SK-N-SH (cell line): ENCODE measurements at regions not wholly inside any gene's neighbourhood (a gene's known extent, or its start where the extent isn't known, plus 50 kb on each side); places are given as distances from the start of the nearest gene placed in this dataset.

ENCODE experiments used
- CTCF ChIA-PET: fragments of 300-600, 350-600 bp; formaldehyde crosslinking; extraction: SDS; loops from one replicate; lab custom pipeline; 2021; lab: Yijun Ruan, JAX
- POLR2A ChIA-PET: fragments of 350-600 bp; sonication (Branson Sonifier 250); formaldehyde crosslinking; extraction: SDS; loops from one replicate; lab custom pipeline; 2020; ENCODE audit warnings: antibody characterized with exemption, inconsistent platforms; lab: Yijun Ruan, JAX
- DNase-seq: peaks from one replicate; pipeline ENCODE4 v3.0.0; 2012
- H2AFZ ChIP-seq: fragments of 200-600 bp; sonication (generic); 2 replicates; pipeline ENCODE4 v1.8.1; 2016; ENCODE audit warnings: antibody characterized with exemption, mild to moderate bottlenecking, low read depth
- H3F3A ChIP-seq: fragments of 200-600 bp; sonication (generic); replicated peaks from 2 replicates; pipeline ENCODE3; 2016; ENCODE audit warnings: antibody characterized with exemption, mild to moderate bottlenecking; ENCODE audit not compliant: insufficient read depth
- H3K27ac ChIP-seq, 2 experiments: fragments of 200-500 bp in 1 of 2; fragments of 200-600 bp in 1 of 2; sonication (Bioruptor generic) in 1 of 2; sonication (generic), shearing (Covaris generic) in 1 of 2; 2 replicates each; pipeline versions ENCODE4 v1.5.1 to v1.6.1; 2014 to 2016; ENCODE audit warnings: low read depth in 2 of 2, inconsistent platforms in 1 of 2, low read length in 1 of 2, mild to moderate bottlenecking in 1 of 2, mixed read lengths in 1 of 2
- H3K27me3 ChIP-seq: fragments of 200-600 bp; sonication (generic), shearing (Covaris generic); 2 replicates; pipeline ENCODE4 v1.6.1; 2016; ENCODE audit warnings: mixed run types; ENCODE audit not compliant: insufficient read depth
- H3K36me3 ChIP-seq, 2 experiments: fragments of 200-500 bp in 1 of 2; fragments of 200-600 bp in 1 of 2; sonication (Bioruptor generic) in 1 of 2; sonication (generic) in 1 of 2; replicated peaks in 1 of 2; 2 replicates each; pipeline versions ENCODE3 to v1.5.1; 2014 to 2016; ENCODE audit warnings: low read length in 1 of 2, mild to moderate bottlenecking in 1 of 2; ENCODE audit not compliant: insufficient read depth in 2 of 2, control insufficient read depth in 1 of 2
- H3K4me1 ChIP-seq, 2 experiments: fragments of 200-500 bp in 1 of 2; fragments of 200-600 bp in 1 of 2; sonication (Bioruptor generic) in 1 of 2; sonication (generic), shearing (Covaris generic) in 1 of 2; 2 replicates each; pipeline versions ENCODE4 v1.5.1 to v1.6.1; 2014 to 2016; ENCODE audit warnings: low read depth in 1 of 2, low read length in 1 of 2, mixed run types in 1 of 2; ENCODE audit not compliant: insufficient read depth in 2 of 2, control insufficient read depth in 1 of 2
- H3K4me2 ChIP-seq: fragments of 200-600 bp; sonication (generic), shearing (Covaris generic); 2 replicates; pipeline ENCODE4 v1.6.1; 2017; ENCODE audit warnings: mixed run types
- H3K4me3 ChIP-seq, 2 experiments: fragments of 200-500 bp in 1 of 2; fragments of 200-600 bp in 1 of 2; sonication (Bioruptor generic) in 1 of 2; sonication (generic), shearing (Covaris generic) in 1 of 2; 2 replicates each; pipeline versions ENCODE4 v1.5.1 to v1.8.1; 2014 to 2016; ENCODE audit warnings: low read depth in 2 of 2, inconsistent platforms in 1 of 2, low read length in 1 of 2, mild to moderate bottlenecking in 1 of 2, mixed read lengths in 1 of 2, moderate library complexity in 1 of 2
- H3K79me2 ChIP-seq: fragments of 200-600 bp; sonication (generic); 2 replicates; pipeline ENCODE4 v1.8.1; 2017; ENCODE audit warnings: mild to moderate bottlenecking; ENCODE audit not compliant: insufficient read depth
- H3K9ac ChIP-seq: fragments of 200-600 bp; sonication (generic); 2 replicates; pipeline ENCODE4 v1.6.1; 2017; ENCODE audit warnings: mixed run types
- H3K9me2 ChIP-seq: fragments of 200-600 bp; sonication (generic); 2 replicates; pipeline ENCODE4 v1.6.1; 2017; ENCODE audit warnings: mixed run types
- H3K9me3 ChIP-seq: fragments of 200-600 bp; sonication (generic); 2 replicates; pipeline ENCODE4 v1.6.1; 2017; ENCODE audit warnings: mixed run types, mild to moderate bottlenecking, moderate library complexity
- H4K20me1 ChIP-seq: fragments of 200-600 bp; sonication (generic); 2 replicates; pipeline ENCODE4 v1.6.1; 2017; ENCODE audit warnings: mild to moderate bottlenecking, mixed run types; ENCODE audit not compliant: insufficient read depth
- CHD2 ChIP-seq: fragments of 150-350 bp; IDR thresholded peaks from 2 replicates; pipeline ENCODE4 v1.6.1; 2018; ENCODE audit warnings: low read length; ENCODE audit not compliant: partially characterized antibody
- ELF1 ChIP-seq: IDR thresholded peaks from 2 replicates; pipeline ENCODE4 v1.4.0; 2012
- EP300 ChIP-seq, 2 experiments: IDR thresholded peaks; 2 replicates each; pipeline versions ENCODE4 v1.4.0 to v1.6.1; 2012; ENCODE audit warnings: borderline replicate concordance in 1 of 2, low read depth in 1 of 2, low read length in 1 of 2
- EZH2phosphoT487 ChIP-seq: fragments of 200-600 bp; sonication (generic); IDR thresholded peaks from 2 replicates; pipeline ENCODE4 v1.6.1; 2017; ENCODE audit warnings: low read depth, mixed run types, mild to moderate bottlenecking, antibody characterized with exemption, moderate library complexity, borderline replicate concordance
- FOSL2 ChIP-seq: IDR thresholded peaks from 2 replicates; pipeline ENCODE4 v1.4.0; 2012; ENCODE audit warnings: low read depth, mild to moderate bottlenecking, moderate library complexity, borderline replicate concordance
- FOXM1 ChIP-seq: IDR thresholded peaks from 2 replicates; pipeline ENCODE4 v1.4.0; 2012; ENCODE audit warnings: low read depth, mild to moderate bottlenecking
- GABPA ChIP-seq: IDR thresholded peaks from 2 replicates; pipeline ENCODE4 v1.4.0; 2012; ENCODE audit warnings: low read depth, mild to moderate bottlenecking
- JUND ChIP-seq: IDR thresholded peaks from 2 replicates; pipeline ENCODE4 v1.4.0; 2012
- MEF2A ChIP-seq: IDR thresholded peaks from 2 replicates; pipeline ENCODE4 v1.4.0; 2012; ENCODE audit warnings: low read depth, borderline replicate concordance
- RAD21 ChIP-seq: IDR thresholded peaks from 2 replicates; pipeline ENCODE4 v1.6.1; 2012; ENCODE audit warnings: mild to moderate bottlenecking, low read length
- RCOR1 ChIP-seq: fragments of 150-350 bp; IDR thresholded peaks from 2 replicates; pipeline ENCODE4 v1.6.1; 2017; ENCODE audit warnings: antibody characterized with exemption, low read length
- RFX5 ChIP-seq: IDR thresholded peaks from 2 replicates; pipeline ENCODE4 v1.6.1; 2012; ENCODE audit warnings: mild to moderate bottlenecking, improper control_type of control experiment, low read length
- RXRA ChIP-seq: IDR thresholded peaks from 2 replicates; pipeline ENCODE4 v1.4.0; 2012; ENCODE audit warnings: low read depth, mild to moderate bottlenecking, borderline replicate concordance
- SIN3A ChIP-seq: IDR thresholded peaks from 2 replicates; pipeline ENCODE4 v1.6.1; 2012; ENCODE audit warnings: low read depth, mild to moderate bottlenecking, low read length, moderate library complexity, borderline replicate concordance
- TEAD4 ChIP-seq: IDR thresholded peaks from 2 replicates; pipeline ENCODE4 v1.4.0; 2012; ENCODE audit warnings: mild to moderate bottlenecking, borderline replicate concordance; ENCODE audit not compliant: insufficient read depth
- YY1 ChIP-seq: IDR thresholded peaks from 2 replicates; pipeline ENCODE4 v1.4.0; 2012; ENCODE audit warnings: low read depth, mild to moderate bottlenecking
- WGBS: methylation state at CpG from one replicate; pipeline ENCODE4 v1.1.6; 2017; ENCODE audit warnings: low lambda C conversion rate; 5-methylcytosine and 5-hydroxymethylcytosine counted together
- TF ChIP-seq, protein P1 (sequence below): fragments of 200-600 bp; sonication (generic); IDR thresholded peaks from 2 replicates; pipeline ENCODE4 v1.6.1; 2017; ENCODE audit warnings: antibody characterized with exemption, mild to moderate bottlenecking, moderate library complexity
- TF ChIP-seq, protein P2 (sequence below): IDR thresholded peaks from 2 replicates; pipeline ENCODE4; 2012
- TF ChIP-seq, protein P3 (sequence below): IDR thresholded peaks from 2 replicates; pipeline ENCODE4 v1.6.1; 2012; ENCODE audit warnings: mild to moderate bottlenecking, low read depth, low read length, moderate library complexity
- TF ChIP-seq, protein P4 (sequence below): IDR thresholded peaks from 2 replicates; pipeline ENCODE4 v1.4.0; 2012; ENCODE audit warnings: low read depth, borderline replicate concordance
- TF ChIP-seq, protein P5 (sequence below): IDR thresholded peaks from 2 replicates; pipeline ENCODE4 v1.4.0; 2012; ENCODE audit warnings: low read depth

DNA sequence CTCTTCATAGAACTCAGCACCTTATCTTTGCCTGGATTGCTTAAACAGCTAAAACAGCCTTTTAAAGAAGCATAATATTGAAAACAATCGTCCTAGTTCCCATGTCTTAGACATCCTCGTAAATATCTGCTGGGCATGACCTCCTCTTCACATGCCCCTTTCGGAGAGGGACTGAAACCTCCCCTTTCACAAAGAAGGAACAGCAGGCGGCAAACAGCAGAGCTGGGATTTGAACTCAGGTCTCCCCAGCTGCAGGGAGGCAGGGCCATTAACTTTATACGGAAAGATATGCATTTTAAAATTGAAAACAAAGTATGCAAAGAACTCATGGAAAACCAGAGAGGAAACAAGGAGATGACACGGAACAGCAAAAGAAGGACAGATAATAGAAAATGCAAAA lies 249.9 kb downstream of the FOXL1 start:
- Histone ChIP-seq H3K79me2 (no peaks in the 10 kb centered on the region), H3F3A (peaks cover 9% of the 10 kb centered on the region), H3K4me3 (no peak overlapping the region), H2AFZ (no peak overlapping the region), H4K20me1 (no peaks in the 10 kb centered on the region), H3K27me3 (peaks cover 85% of the 10 kb centered on the region), H3K27ac (no peak overlapping the region), H3K9me2 (no peaks in the 10 kb centered on the region), H3K9me3 (no peaks in the 10 kb centered on the region), H3K9ac (no peak overlapping the region), H3K4me2 (no peak overlapping the region), H3K36me3 (no peaks in the 10 kb centered on the region), H3K4me1 (peaks cover 0 to 4% of the 10 kb centered on the region in 2 experiments; a peak in 1 of 4 replicates)
- ChIA-PET POLR2A (no interaction called here), CTCF (no interaction called here)
- TF ChIP-seq EZH2phosphoT487: peak; percentile 54; the same call in 1 of the 2 replicates
- TF ChIP-seq RAD21: no peak
- TF ChIP-seq RCOR1: no peak
- WGBS: 17% methylated on average over 6 of the region's 6 CpGs
- no peak for DNase-seq

DNA sequence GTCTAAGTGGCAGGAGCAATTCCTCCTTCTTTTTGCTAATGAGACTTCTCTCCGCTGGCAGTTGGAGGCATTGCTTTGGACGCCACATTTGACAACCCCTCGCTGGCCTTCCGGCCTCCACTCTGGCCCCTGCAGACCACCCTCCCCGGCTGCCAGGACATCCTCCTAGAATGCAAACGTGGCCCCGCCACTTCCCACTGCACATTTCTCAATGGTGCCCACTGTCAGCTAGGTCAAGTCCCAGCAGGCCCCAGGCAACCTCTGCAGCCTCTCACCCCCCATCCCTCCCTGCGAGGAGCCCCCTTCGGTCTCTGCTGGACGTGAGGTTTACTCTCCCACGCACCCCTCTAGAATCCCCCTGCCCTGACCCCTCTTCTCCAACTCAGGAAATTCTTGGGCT lies 250.3 kb downstream of the FOXL1 start:
- H3K9ac ChIP-seq: no peak overlapping the region
- peaks cover 0 to 4% of the 10 kb centered on the region in 2 experiments; a peak in 1 of 4 replicates for H3K4me1 ChIP-seq
- 12% methylated on average over 10 of the region's 11 CpGs for WGBS
- H3K4me2 ChIP-seq: no peak overlapping the region
- peaks cover 5% of the 10 kb centered on the region for H3F3A ChIP-seq
- no peak overlapping the region for H3K27ac ChIP-seq
- no peak overlapping the region for H3K4me3 ChIP-seq
- peaks cover 81% of the 10 kb centered on the region for H3K27me3 ChIP-seq
- POLR2A ChIA-PET: no interaction called here
- no peak for DNase-seq
- H3K9me2 ChIP-seq: no peaks in the 10 kb centered on the region
- H3K36me3 ChIP-seq: no peaks in the 10 kb centered on the region
- H4K20me1 ChIP-seq: no peaks in the 10 kb centered on the region
- no peaks in the 10 kb centered on the region for H3K79me2 ChIP-seq
- no peaks in the 10 kb centered on the region for H3K9me3 ChIP-seq
- no peak for TF ChIP-seq EP300 (IDR thresholded peaks at IDR 0.05; ENCODE audit: borderline replicate concordance in 1 of 2, low read depth in 1 of 2, low read length in 1 of 2)
- no peak for TF ChIP-seq TEAD4
- TF ChIP-seq, protein P1, sequence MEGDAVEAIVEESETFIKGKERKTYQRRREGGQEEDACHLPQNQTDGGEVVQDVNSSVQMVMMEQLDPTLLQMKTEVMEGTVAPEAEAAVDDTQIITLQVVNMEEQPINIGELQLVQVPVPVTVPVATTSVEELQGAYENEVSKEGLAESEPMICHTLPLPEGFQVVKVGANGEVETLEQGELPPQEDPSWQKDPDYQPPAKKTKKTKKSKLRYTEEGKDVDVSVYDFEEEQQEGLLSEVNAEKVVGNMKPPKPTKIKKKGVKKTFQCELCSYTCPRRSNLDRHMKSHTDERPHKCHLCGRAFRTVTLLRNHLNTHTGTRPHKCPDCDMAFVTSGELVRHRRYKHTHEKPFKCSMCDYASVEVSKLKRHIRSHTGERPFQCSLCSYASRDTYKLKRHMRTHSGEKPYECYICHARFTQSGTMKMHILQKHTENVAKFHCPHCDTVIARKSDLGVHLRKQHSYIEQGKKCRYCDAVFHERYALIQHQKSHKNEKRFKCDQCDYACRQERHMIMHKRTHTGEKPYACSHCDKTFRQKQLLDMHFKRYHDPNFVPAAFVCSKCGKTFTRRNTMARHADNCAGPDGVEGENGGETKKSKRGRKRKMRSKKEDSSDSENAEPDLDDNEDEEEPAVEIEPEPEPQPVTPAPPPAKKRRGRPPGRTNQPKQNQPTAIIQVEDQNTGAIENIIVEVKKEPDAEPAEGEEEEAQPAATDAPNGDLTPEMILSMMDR: no peak
- no peak for TF ChIP-seq CHD2
- no peak for TF ChIP-seq RFX5
- TF ChIP-seq RCOR1: no peak
- TF ChIP-seq, protein P2, sequence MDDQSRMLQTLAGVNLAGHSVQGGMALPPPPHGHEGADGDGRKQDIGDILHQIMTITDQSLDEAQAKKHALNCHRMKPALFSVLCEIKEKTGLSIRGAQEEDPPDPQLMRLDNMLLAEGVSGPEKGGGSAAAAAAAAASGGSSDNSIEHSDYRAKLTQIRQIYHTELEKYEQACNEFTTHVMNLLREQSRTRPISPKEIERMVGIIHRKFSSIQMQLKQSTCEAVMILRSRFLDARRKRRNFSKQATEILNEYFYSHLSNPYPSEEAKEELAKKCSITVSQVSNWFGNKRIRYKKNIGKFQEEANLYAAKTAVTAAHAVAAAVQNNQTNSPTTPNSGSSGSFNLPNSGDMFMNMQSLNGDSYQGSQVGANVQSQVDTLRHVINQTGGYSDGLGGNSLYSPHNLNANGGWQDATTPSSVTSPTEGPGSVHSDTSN: no peak
- no peak for TF ChIP-seq YY1
- TF ChIP-seq, protein P3, sequence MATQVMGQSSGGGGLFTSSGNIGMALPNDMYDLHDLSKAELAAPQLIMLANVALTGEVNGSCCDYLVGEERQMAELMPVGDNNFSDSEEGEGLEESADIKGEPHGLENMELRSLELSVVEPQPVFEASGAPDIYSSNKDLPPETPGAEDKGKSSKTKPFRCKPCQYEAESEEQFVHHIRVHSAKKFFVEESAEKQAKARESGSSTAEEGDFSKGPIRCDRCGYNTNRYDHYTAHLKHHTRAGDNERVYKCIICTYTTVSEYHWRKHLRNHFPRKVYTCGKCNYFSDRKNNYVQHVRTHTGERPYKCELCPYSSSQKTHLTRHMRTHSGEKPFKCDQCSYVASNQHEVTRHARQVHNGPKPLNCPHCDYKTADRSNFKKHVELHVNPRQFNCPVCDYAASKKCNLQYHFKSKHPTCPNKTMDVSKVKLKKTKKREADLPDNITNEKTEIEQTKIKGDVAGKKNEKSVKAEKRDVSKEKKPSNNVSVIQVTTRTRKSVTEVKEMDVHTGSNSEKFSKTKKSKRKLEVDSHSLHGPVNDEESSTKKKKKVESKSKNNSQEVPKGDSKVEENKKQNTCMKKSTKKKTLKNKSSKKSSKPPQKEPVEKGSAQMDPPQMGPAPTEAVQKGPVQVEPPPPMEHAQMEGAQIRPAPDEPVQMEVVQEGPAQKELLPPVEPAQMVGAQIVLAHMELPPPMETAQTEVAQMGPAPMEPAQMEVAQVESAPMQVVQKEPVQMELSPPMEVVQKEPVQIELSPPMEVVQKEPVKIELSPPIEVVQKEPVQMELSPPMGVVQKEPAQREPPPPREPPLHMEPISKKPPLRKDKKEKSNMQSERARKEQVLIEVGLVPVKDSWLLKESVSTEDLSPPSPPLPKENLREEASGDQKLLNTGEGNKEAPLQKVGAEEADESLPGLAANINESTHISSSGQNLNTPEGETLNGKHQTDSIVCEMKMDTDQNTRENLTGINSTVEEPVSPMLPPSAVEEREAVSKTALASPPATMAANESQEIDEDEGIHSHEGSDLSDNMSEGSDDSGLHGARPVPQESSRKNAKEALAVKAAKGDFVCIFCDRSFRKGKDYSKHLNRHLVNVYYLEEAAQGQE: no peak
- no peak for TF ChIP-seq SIN3A
- TF ChIP-seq, protein P4, sequence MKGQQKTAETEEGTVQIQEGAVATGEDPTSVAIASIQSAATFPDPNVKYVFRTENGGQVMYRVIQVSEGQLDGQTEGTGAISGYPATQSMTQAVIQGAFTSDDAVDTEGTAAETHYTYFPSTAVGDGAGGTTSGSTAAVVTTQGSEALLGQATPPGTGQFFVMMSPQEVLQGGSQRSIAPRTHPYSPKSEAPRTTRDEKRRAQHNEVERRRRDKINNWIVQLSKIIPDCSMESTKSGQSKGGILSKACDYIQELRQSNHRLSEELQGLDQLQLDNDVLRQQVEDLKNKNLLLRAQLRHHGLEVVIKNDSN: no peak
- no peak for TF ChIP-seq FOXM1
- no peak for TF ChIP-seq FOSL2
- no peak for TF ChIP-seq ELF1
- TF ChIP-seq GABPA: no peak
- no peak for TF ChIP-seq JUND
- no peak for TF ChIP-seq MEF2A
- TF ChIP-seq RXRA: no peak
- TF ChIP-seq, protein P5, sequence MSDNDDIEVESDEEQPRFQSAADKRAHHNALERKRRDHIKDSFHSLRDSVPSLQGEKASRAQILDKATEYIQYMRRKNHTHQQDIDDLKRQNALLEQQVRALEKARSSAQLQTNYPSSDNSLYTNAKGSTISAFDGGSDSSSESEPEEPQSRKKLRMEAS: no peak
- TF ChIP-seq, all 33 proteins: peak for 0
- CTCF ChIA-PET: no interaction called here
- no peak overlapping the region for H2AFZ ChIP-seq
